ENCODE measurements at regions not wholly inside any gene's neighbourhood (a gene's known extent, or its start where the extent isn't known, plus 50 kb on each side); places are given as distances from the start of the nearest gene placed in this dataset.

DNA sequence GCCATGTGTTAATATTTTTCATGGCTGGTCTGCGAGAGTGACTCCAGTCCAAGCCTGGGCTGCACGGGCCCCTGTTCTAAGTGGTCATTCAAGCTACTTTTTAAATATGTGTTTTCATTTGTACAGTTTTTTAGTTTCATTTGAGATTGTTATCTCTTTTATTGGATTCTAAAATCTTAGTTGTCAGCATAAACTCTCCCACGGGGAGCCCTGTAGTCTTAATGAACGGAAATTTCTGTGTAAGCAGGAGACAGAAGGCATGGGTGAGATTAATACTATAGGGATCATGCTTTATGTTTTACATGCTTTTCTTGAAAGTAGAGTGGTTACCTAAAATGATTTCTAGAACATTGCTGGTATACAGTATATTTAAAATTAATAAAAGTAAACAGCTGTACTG lies 373.1 kb upstream of the SLCO3A1 start:
- TF ChIP-seq, protein P1, sequence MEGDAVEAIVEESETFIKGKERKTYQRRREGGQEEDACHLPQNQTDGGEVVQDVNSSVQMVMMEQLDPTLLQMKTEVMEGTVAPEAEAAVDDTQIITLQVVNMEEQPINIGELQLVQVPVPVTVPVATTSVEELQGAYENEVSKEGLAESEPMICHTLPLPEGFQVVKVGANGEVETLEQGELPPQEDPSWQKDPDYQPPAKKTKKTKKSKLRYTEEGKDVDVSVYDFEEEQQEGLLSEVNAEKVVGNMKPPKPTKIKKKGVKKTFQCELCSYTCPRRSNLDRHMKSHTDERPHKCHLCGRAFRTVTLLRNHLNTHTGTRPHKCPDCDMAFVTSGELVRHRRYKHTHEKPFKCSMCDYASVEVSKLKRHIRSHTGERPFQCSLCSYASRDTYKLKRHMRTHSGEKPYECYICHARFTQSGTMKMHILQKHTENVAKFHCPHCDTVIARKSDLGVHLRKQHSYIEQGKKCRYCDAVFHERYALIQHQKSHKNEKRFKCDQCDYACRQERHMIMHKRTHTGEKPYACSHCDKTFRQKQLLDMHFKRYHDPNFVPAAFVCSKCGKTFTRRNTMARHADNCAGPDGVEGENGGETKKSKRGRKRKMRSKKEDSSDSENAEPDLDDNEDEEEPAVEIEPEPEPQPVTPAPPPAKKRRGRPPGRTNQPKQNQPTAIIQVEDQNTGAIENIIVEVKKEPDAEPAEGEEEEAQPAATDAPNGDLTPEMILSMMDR (optimal IDR thresholded peaks at IDR 0.05 in 1 of 3, IDR thresholded peaks at IDR 0.05 in 1 of 3, conservative IDR thresholded peaks at IDR 0.05 in 1 of 3; ENCODE audit: extremely low read depth in 1 of 3, insufficient read depth in 2 of 3, low read length in 3 of 3), result no peak
- TF ChIP-seq EZH2 (IDR thresholded peaks at IDR 0.05; ENCODE audit: low read length), result no peak

All from keratinocyte (primary cell).